Hepatocyte (in vitro differentiated cells): ENCODE measurements at regions not wholly inside any gene's neighbourhood (a gene's known extent, or its start where the extent isn't known, plus 50 kb on each side); places are given as distances from the start of the nearest gene placed in this dataset.

Experiments used
- DNase-seq: peaks from one replicate; pipeline ENCODE4 v3.0.0-alpha.2; 2016; ENCODE audit warnings: low spot score
- H2AFZ ChIP-seq: fragments of 200-600 bp; sonication (generic); 2 replicates; pipeline ENCODE4 v1.6.0; 2016; ENCODE audit warnings: antibody characterized with exemption, mild to moderate bottlenecking
- H3K27ac ChIP-seq: fragments of 200-600 bp; sonication (generic); 2 replicates; pipeline ENCODE4 v1.5.1; 2016; ENCODE audit warnings: mild to moderate bottlenecking
- H3K27me3 ChIP-seq: fragments of 200-600 bp; sonication (generic); 2 replicates; pipeline ENCODE4 v1.6.1; 2016
- H3K36me3 ChIP-seq: fragments of 200-600 bp; sonication (generic); replicated peaks from 2 replicates; pipeline ENCODE4 v1.5.1; 2016; ENCODE audit warnings: low read depth; ENCODE audit not compliant: insufficient read depth
- H3K4me1 ChIP-seq: fragments of 200-600 bp; sonication (generic); 2 replicates; pipeline ENCODE4 v1.5.1; 2016; ENCODE audit warnings: mild to moderate bottlenecking, moderate library complexity; ENCODE audit not compliant: insufficient read depth
- H3K4me2 ChIP-seq: fragments of 200-600 bp; sonication (generic); 2 replicates; pipeline ENCODE4 v1.6.0; 2016
- H3K4me3 ChIP-seq: fragments of 200-600 bp; sonication (generic); 2 replicates; pipeline ENCODE4 v1.5.1; 2016; ENCODE audit warnings: mild to moderate bottlenecking
- H3K79me2 ChIP-seq: fragments of 200-600 bp; sonication (generic); 2 replicates; pipeline ENCODE4 v1.6.0; 2017; ENCODE audit warnings: mild to moderate bottlenecking
- H3K9me2 ChIP-seq: fragments of 200-600 bp; sonication (generic); replicated peaks from 2 replicates; pipeline ENCODE4 v1.6.0; 2017; ENCODE audit warnings: mild to moderate bottlenecking; ENCODE audit not compliant: insufficient read depth
- H3K9me3 ChIP-seq: fragments of 200-600 bp; sonication (generic); 2 replicates; pipeline ENCODE4 v1.5.1; 2016; ENCODE audit warnings: low read depth, mild to moderate bottlenecking
- H4K20me1 ChIP-seq: fragments of 200-600 bp; sonication (generic); 2 replicates; pipeline ENCODE4 v1.6.0; 2016; ENCODE audit warnings: mild to moderate bottlenecking; ENCODE audit not compliant: insufficient read depth, poor library complexity, severe bottlenecking
- EZH2 ChIP-seq: fragments of 200-600 bp; sonication (generic); IDR thresholded peaks from 2 replicates; pipeline ENCODE4 v1.6.1; 2016; ENCODE audit warnings: antibody characterized with exemption, mild to moderate bottlenecking, borderline replicate concordance
- EZH2phosphoT487 ChIP-seq: fragments of 200-600 bp; sonication (generic); IDR thresholded peaks from one replicate; pipeline ENCODE4 v1.6.1; 2018; ENCODE audit warnings: antibody characterized with exemption, mild to moderate bottlenecking, low read depth, moderate library complexity; ENCODE audit not compliant: unreplicated experiment, severe bottlenecking
- WGBS: methylation state at CpG from one replicate; pipeline ENCODE4 v1.1.6; 2016; ENCODE audit warnings: low lambda C conversion rate; ENCODE audit errors: missing lambda C conversion rate; 5-methylcytosine and 5-hydroxymethylcytosine counted together
- TF ChIP-seq, protein P1 (sequence below): fragments of 200-600 bp; sonication (generic); IDR thresholded peaks from 2 replicates; pipeline ENCODE4 v1.5.1; 2016; ENCODE audit warnings: antibody characterized with exemption, mild to moderate bottlenecking; ENCODE audit not compliant: poor library complexity

DNA sequence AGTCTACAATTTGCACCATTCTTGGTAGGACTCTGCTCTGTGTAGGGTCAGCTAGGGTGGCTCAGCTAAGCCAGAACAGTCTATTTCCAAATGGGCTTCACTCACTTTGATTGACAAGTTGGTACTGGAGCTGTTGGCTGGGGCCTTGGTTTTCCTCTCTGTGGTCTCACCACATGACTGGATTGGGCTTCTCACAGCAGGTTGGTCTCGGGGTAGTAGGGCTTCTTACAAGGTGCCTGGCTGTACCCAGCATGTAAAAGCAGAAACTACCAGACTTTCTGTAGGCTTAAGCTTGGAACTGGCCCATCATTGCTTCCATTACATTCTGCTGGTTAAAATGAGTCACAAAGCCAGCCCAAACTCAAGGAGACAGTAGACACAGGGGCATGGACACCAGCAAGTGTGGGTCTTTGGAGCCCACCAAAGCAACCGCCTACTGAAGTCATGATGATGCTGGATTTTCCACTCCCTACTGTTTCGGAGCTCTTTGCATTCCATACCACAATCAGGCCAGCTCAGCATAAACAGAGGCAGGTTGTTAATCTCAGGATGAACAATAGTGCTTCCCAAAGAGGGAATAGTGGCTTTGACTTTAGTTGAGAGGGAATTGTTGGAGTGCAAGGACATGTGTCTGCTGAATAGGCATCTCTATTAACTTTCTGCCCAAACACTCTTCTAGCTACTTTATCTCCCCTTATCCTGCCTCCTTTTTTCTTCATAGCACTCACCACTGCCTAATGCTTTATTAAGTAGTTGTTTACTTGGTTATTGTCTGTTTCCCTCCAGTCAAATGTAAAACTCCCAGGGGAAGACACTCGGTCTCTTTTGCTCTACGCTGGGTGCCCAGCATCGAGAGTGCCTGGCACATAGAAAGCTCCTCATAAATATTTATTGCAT lies 78.0 kb upstream of the RARB start:
- H3K4me2 ChIP-seq, result no peak overlapping the region
- H2AFZ ChIP-seq, result no peak overlapping the region
- TF ChIP-seq EZH2phosphoT487 (no peak), EZH2 (no peak)
- TF ChIP-seq, protein P1, sequence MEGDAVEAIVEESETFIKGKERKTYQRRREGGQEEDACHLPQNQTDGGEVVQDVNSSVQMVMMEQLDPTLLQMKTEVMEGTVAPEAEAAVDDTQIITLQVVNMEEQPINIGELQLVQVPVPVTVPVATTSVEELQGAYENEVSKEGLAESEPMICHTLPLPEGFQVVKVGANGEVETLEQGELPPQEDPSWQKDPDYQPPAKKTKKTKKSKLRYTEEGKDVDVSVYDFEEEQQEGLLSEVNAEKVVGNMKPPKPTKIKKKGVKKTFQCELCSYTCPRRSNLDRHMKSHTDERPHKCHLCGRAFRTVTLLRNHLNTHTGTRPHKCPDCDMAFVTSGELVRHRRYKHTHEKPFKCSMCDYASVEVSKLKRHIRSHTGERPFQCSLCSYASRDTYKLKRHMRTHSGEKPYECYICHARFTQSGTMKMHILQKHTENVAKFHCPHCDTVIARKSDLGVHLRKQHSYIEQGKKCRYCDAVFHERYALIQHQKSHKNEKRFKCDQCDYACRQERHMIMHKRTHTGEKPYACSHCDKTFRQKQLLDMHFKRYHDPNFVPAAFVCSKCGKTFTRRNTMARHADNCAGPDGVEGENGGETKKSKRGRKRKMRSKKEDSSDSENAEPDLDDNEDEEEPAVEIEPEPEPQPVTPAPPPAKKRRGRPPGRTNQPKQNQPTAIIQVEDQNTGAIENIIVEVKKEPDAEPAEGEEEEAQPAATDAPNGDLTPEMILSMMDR, result no peak
- H3K4me1 ChIP-seq, result no peaks in the 10 kb centered on the region
- H3K36me3 ChIP-seq, result no peaks in the 10 kb centered on the region
- H3K9me2 ChIP-seq, result no peaks in the 10 kb centered on the region
- no peaks in the 10 kb centered on the region for H3K79me2 ChIP-seq
- no peak overlapping the region for H3K4me3 ChIP-seq
- H4K20me1 ChIP-seq, result no peaks in the 10 kb centered on the region
- H3K9me3 ChIP-seq, result no peaks in the 10 kb centered on the region
- WGBS, result 89% methylated on average over 6 of the region's 6 CpGs
- no peaks in the 10 kb centered on the region for H3K27me3 ChIP-seq
- no peak for DNase-seq
- no peak overlapping the region for H3K27ac ChIP-seq

DNA sequence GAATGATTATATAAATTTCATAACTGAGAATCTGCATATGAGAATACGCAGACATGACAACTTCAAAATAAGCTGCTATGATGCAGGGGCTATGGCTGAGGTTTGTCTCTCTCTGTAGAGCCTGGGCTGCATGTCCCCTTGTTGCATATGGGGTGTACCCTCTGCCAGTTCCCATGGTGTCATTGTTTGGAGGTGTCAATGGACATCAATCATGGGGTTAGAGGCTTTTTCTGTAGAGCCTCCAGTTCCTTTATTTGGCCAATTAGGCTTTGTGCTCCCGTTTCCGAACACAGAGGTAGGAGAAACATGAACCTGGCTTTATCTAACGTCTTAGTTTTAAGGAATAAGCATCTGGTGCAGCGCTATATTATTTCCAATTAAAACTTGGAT lies 77.3 kb upstream of the RARB start:
- Histone ChIP-seq H3K9me2 (no peaks in the 10 kb centered on the region), H2AFZ (no peak overlapping the region), H3K27ac (no peak overlapping the region), H4K20me1 (no peaks in the 10 kb centered on the region), H3K36me3 (no peaks in the 10 kb centered on the region), H3K4me1 (no peaks in the 10 kb centered on the region), H3K4me2 (no peak overlapping the region), H3K79me2 (no peaks in the 10 kb centered on the region), H3K4me3 (no peak overlapping the region), H3K9me3 (no peaks in the 10 kb centered on the region), H3K27me3 (no peaks in the 10 kb centered on the region)
- TF ChIP-seq, protein P1, result no peak
- no peak for TF ChIP-seq EZH2phosphoT487
- no peak for TF ChIP-seq EZH2
- DNase-seq, result no peak
- 90% methylated on average over 5 of the region's 5 CpGs for WGBS

DNA sequence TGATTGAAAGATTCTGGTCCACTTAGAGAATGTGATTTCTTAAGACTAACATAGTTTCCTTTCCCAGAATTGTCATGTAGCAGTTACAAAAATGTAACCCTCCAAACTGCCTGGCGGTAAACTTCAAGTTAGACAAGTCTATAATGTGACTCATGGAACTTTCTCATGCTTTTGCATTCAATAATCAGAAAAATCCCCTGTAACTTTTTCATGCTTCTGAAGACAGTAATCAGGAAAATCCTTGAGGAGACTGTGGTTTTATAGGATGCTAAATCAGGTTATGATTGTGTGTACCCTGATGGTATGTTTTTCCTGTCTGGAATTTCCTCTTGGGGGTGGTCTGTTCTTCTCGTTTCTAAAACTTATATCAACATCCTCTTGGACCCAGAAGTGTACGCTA lies 74.0 kb upstream of the RARB start:
- no peak overlapping the region for H3K27ac ChIP-seq
- H3K4me1 ChIP-seq, result no peaks in the 10 kb centered on the region
- no peak for DNase-seq
- H3K79me2 ChIP-seq, result no peaks in the 10 kb centered on the region
- no peak overlapping the region for H3K4me2 ChIP-seq
- H3K27me3 ChIP-seq, result no peaks in the 10 kb centered on the region
- H3K36me3 ChIP-seq, result no peaks in the 10 kb centered on the region
- TF ChIP-seq EZH2phosphoT487, result no peak
- TF ChIP-seq, protein P1, result no peak
- no peak for TF ChIP-seq EZH2
- no peak overlapping the region for H3K4me3 ChIP-seq
- no peak overlapping the region for H2AFZ ChIP-seq
- 51% methylated on average over 3 of the region's 3 CpGs for WGBS
- H4K20me1 ChIP-seq, result no peaks in the 10 kb centered on the region
- H3K9me3 ChIP-seq, result no peaks in the 10 kb centered on the region
- no peaks in the 10 kb centered on the region for H3K9me2 ChIP-seq
